Cardiac muscle cell (in vitro differentiated cells and primary cell): ENCODE measurements at regions not wholly inside any gene's neighbourhood (a gene's known extent, or its start where the extent isn't known, plus 50 kb on each side); places are given as distances from the start of the nearest gene placed in this dataset.

Experiments
- DNase-seq, 2 donors: peaks; one replicate each; pipeline versions ENCODE4 v3.0.0 to v3.0.0-alpha.2; 2010 to 2017; ENCODE audit warnings: low read depth in 1 of 2, low spot score in 1 of 2
- H3K27ac ChIP-seq: fragments of 200-600 bp; sonication (generic); 2 replicates; pipeline ENCODE4 v1.5.1; 2016
- H3K27me3 ChIP-seq: fragments of 200-600 bp; sonication (generic); 2 replicates; pipeline ENCODE4 v1.6.0; 2016; ENCODE audit warnings: control low read depth
- H3K36me3 ChIP-seq: fragments of 200-600 bp; sonication (generic); 2 replicates; pipeline ENCODE4 v1.5.1; 2016; ENCODE audit warnings: control low read depth
- H3K4me1 ChIP-seq: fragments of 200-600 bp; sonication (generic); 2 replicates; pipeline ENCODE4 v1.8.1; 2017; ENCODE audit warnings: low read depth, mild to moderate bottlenecking, mixed run types
- H3K4me3 ChIP-seq: fragments of 200-600 bp; sonication (generic); 2 replicates; pipeline ENCODE4 v1.5.1; 2016; ENCODE audit warnings: mild to moderate bottlenecking
- H3K9me3 ChIP-seq: fragments of 200-600 bp; sonication (generic); 2 replicates; pipeline ENCODE4 v1.5.1; 2017; ENCODE audit warnings: low read depth, mild to moderate bottlenecking, control low read depth
- CTCF ChIP-seq: IDR thresholded peaks from 2 replicates; pipeline ENCODE4 v1.5.1; 2012; ENCODE audit warnings: low read depth, mild to moderate bottlenecking, low read length

- H3K36me3 ChIP-seq: no peaks in the 10 kb centered on the region
- H3K27me3 ChIP-seq: no peaks in the 10 kb centered on the region
- TF ChIP-seq CTCF: no peak
- H3K27ac ChIP-seq: no peak overlapping the region
- no peak for DNase-seq
- no peaks in the 10 kb centered on the region for H3K4me1 ChIP-seq
- no peak overlapping the region for H3K4me3 ChIP-seq
- no peaks in the 10 kb centered on the region for H3K9me3 ChIP-seq
Measured at GRCh38 chr11:69209421-69210309, 53.9 kb downstream of the SMIM38 start.

- H3K4me3 ChIP-seq: no peak overlapping the region
- H3K27ac ChIP-seq: no peak overlapping the region
- H3K36me3 ChIP-seq: no peaks in the 10 kb centered on the region
- no peak for DNase-seq
- no peaks in the 10 kb centered on the region for H3K27me3 ChIP-seq
- no peak for TF ChIP-seq CTCF
- H3K4me1 ChIP-seq: no peaks in the 10 kb centered on the region
- no peaks in the 10 kb centered on the region for H3K9me3 ChIP-seq
Measured at GRCh38 chr11:69210310-69211035, 54.7 kb downstream of the SMIM38 start.

- H3K36me3 ChIP-seq: no peaks in the 10 kb centered on the region
- H3K27me3 ChIP-seq: no peaks in the 10 kb centered on the region
- H3K27ac ChIP-seq: no peak overlapping the region
- H3K4me1 ChIP-seq: no peaks in the 10 kb centered on the region
- H3K9me3 ChIP-seq: no peaks in the 10 kb centered on the region
- no peak for DNase-seq
- no peak for TF ChIP-seq CTCF
- no peak overlapping the region for H3K4me3 ChIP-seq
Measured at GRCh38 chr11:69211540-69211919, 55.8 kb downstream of the SMIM38 start.

GRCh38 chr11:69211920-69212797 lies 56.4 kb downstream of the SMIM38 start:
- DNase-seq: no peak
- peak; percentile 40 for TF ChIP-seq CTCF
- no peaks in the 10 kb centered on the region for H3K27me3 ChIP-seq
- H3K9me3 ChIP-seq: no peaks in the 10 kb centered on the region
- no peak overlapping the region for H3K4me3 ChIP-seq
- no peak overlapping the region for H3K27ac ChIP-seq
- H3K36me3 ChIP-seq: no peaks in the 10 kb centered on the region
- H3K4me1 ChIP-seq: no peaks in the 10 kb centered on the region

GRCh38 chr11:69212798-69213110 lies 57.0 kb downstream of the SMIM38 start:
- Histone ChIP-seq H3K27me3 (no peaks in the 10 kb centered on the region), H3K4me1 (no peaks in the 10 kb centered on the region), H3K27ac (no peak overlapping the region), H3K36me3 (no peaks in the 10 kb centered on the region), H3K9me3 (no peaks in the 10 kb centered on the region), H3K4me3 (no peak overlapping the region)
- no peak for TF ChIP-seq CTCF
- DNase-seq: no peak
